AG09309 (cell line): ENCODE measurements at regions not wholly inside any gene's neighbourhood (a gene's known extent, or its start where the extent isn't known, plus 50 kb on each side); places are given as distances from the start of the nearest gene placed in this dataset.

Experiments
- DNase-seq: peaks from one replicate; pipeline ENCODE4 v3.0.0-alpha.2; 2010; ENCODE audit warnings: low read depth
- H3K4me3 ChIP-seq: 2 replicates; pipeline ENCODE4 v1.5.1; 2011; ENCODE audit warnings: mild to moderate bottlenecking, low read depth, low read length, moderate library complexity; ENCODE audit not compliant: control insufficient read depth
- TF ChIP-seq, protein P1 (sequence below): IDR thresholded peaks from 2 replicates; pipeline ENCODE4 v1.5.1; 2011; ENCODE audit warnings: mild to moderate bottlenecking, low read depth, low read length, inconsistent platforms; ENCODE audit not compliant: insufficient read depth, control insufficient read depth; ENCODE audit errors: missing control alignments

DNA sequence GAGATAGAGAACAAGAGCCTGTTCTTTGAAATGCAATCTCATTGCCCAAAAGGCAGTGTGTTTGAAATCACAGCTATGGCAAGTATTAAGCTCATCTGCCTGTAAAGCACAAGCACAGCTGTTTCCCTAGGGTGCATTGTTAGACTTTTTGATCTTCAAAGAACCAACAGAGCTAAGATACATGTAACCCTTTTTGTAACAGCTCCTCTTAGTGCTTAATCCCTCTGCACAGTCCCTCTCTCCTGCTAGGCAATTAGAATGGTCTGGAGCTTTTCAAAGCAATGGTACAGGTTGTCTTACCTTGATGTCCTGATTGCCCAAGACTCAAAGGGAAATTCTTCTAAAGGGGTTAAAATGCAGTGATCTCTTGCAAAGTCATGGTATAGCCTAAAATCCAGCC lies 249.6 kb upstream of the CHRM2 start:
- TF ChIP-seq, protein P1, sequence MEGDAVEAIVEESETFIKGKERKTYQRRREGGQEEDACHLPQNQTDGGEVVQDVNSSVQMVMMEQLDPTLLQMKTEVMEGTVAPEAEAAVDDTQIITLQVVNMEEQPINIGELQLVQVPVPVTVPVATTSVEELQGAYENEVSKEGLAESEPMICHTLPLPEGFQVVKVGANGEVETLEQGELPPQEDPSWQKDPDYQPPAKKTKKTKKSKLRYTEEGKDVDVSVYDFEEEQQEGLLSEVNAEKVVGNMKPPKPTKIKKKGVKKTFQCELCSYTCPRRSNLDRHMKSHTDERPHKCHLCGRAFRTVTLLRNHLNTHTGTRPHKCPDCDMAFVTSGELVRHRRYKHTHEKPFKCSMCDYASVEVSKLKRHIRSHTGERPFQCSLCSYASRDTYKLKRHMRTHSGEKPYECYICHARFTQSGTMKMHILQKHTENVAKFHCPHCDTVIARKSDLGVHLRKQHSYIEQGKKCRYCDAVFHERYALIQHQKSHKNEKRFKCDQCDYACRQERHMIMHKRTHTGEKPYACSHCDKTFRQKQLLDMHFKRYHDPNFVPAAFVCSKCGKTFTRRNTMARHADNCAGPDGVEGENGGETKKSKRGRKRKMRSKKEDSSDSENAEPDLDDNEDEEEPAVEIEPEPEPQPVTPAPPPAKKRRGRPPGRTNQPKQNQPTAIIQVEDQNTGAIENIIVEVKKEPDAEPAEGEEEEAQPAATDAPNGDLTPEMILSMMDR, result no peak
- H3K4me3 ChIP-seq, result no peak overlapping the region
- no peak for DNase-seq

DNA sequence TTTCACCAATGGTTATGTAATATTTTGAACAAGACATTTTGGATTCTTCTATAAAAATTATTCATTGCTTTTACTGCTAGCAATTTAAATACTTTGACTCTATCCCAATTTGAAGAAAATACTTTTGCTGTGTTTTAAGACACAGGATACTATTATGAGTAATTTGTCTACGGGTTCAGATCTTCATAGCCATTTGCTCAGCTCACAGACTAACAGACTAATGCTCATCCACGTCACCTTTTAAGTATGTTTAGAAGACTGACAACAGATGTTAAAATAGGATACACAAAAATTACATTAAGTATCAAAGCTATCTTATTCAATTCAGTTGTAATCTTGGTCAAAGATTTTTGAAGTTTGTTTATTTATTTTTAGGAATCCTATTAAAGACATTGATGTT lies 251.3 kb upstream of the CHRM2 start:
- no peak for DNase-seq
- H3K4me3 ChIP-seq, result no peak overlapping the region
- TF ChIP-seq, protein P1, result no peak

DNA sequence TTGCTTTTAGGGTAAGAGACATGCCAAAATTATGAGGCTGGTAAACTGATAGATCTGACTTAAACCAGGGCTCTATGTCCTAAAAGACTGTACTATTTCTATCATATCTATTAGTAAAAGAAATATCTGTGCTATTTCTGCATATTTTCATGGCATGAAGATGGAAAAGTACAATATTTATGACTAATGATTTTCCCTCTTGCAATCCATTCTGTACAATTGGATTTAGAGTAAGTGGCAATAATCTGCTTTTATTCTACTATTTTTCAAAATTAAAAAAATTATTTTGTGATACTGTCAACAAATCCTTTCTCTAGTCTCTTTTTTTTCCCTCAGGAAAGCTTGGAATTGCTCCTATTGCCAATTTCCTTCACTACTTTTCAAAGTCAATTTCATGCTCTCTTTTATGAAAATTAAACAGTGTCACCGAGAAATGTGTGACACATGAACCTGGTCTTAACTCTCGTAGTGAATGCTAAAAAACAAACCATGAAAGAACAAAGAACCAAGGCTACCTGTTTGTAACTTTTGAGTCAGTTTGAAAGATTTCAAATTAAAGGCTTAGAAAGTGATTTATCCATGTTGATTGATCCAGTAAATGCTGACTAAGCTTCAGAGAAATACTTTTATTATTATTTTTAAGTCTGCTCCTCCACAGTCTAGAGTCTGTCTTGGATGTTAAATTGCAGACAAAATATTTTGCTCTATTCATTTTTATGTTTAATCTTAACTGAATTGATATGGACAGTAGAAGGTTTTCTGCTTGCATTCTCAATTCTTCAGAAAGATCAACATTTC lies 262.7 kb upstream of the CHRM2 start:
- DNase-seq, result no peak
- no peak overlapping the region for H3K4me3 ChIP-seq
- TF ChIP-seq, protein P1, result no peak

DNA sequence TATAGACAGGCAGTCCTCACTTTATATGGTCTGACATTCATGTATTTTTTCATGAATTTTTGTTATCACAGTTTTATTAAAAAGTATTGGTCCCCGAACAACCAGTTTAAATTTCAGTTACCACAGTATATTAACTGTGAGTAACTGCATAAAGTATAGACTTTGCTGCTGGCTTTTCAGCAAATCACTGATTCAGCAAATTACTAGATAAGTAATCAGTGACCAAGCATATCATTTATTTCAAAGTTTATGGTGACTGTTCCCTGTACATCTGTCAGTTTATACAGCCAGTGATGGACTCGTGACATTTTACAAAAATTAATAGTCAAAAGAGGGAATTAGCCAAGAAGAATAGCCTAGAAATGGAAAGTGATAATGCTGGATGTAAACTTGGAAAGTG lies 266.7 kb upstream of the CHRM2 start:
- DNase-seq, result no peak
- TF ChIP-seq, protein P1, result no peak
- H3K4me3 ChIP-seq, result no peak overlapping the region

DNA sequence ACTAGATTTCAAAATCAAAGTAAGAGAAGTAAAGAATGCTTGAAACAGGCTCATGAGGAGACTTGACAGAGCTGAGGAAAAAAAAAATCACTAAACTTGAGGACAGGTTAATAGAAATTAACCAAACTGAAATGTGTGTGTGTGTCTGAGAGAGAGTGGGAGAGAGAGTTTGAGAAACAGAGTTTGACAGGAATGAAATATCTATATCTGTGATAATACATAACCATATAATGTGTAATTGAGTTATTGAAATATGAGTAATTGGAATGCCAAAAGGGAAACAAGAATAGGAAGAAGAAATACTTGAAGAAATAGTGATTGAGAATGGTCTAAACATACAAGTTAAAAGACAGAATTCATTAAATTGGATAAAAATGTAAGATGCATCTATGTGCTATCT lies 268.0 kb upstream of the CHRM2 start:
- H3K4me3 ChIP-seq, result no peak overlapping the region
- DNase-seq, result no peak
- TF ChIP-seq, protein P1, result no peak

DNA sequence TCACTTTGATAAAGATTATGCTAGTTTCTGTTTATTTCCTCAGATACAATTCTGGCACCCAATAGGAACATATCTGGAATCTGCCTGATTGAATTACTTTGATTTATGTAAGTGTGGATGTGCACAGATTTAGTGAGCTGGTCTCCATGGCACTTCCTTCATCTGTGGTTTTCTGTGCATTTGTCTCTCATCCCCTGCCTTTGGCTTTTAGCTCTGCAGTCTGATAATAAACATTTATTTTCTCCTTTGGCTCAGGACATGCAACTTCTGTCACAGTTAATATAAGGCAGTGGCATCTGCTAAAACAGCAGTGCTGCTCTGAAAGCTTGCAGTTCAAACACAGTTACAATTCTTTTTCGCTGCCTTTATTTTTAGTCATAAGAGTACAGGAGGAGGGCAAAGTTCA lies 273.7 kb upstream of the CHRM2 start:
- no peak overlapping the region for H3K4me3 ChIP-seq
- TF ChIP-seq, protein P1, result no peak
- no peak for DNase-seq
